GM13976 (cell line): ENCODE measurements at regions not wholly inside any gene's neighbourhood (a gene's known extent, or its start where the extent isn't known, plus 50 kb on each side); places are given as distances from the start of the nearest gene placed in this dataset.

Experiments
- DNase-seq: peaks from one replicate; pipeline ENCODE4 v3.0.0; 2012; ENCODE audit warnings: low spot score
- in situ Hi-C: fragments of 300-500 bp; cut with MboI; formaldehyde crosslinking; loops from one replicate; pipeline ENCODE4 v1.12.0; 2022; ENCODE audit warnings: low sequenced_read_pairs, mixed read lengths, inconsistent platforms; ENCODE audit not compliant: unreplicated experiment
- TF ChIP-seq, protein P1 (sequence below): IDR thresholded peaks from 2 replicates; pipeline ENCODE4 v1.5.1; 2012; ENCODE audit warnings: borderline replicate concordance, mild to moderate bottlenecking; ENCODE audit not compliant: insufficient read depth; ENCODE audit errors: extremely low read depth, missing control alignments, control extremely low read depth

DNA sequence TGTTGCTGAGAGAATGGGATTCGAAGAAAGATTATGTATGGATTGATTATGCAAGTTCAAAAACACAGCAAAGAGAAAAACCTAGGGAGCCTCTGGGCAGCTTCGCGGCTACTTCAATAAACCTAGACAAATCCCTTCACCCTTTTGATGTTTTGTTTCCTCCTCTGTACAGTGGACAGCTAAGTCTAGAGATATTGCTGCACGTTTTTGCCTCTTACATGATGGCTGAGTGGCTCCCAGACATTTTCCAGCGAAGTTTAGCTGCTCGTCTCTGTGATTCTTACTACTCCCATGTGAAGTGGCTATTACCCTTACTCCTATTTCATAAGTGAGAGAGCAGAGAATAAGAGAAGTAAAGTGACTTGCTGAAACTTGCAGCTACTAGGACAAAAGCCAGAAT is 695.0 kb upstream of the GRM7 start:
- DNase-seq, result no peak
- TF ChIP-seq, protein P1, sequence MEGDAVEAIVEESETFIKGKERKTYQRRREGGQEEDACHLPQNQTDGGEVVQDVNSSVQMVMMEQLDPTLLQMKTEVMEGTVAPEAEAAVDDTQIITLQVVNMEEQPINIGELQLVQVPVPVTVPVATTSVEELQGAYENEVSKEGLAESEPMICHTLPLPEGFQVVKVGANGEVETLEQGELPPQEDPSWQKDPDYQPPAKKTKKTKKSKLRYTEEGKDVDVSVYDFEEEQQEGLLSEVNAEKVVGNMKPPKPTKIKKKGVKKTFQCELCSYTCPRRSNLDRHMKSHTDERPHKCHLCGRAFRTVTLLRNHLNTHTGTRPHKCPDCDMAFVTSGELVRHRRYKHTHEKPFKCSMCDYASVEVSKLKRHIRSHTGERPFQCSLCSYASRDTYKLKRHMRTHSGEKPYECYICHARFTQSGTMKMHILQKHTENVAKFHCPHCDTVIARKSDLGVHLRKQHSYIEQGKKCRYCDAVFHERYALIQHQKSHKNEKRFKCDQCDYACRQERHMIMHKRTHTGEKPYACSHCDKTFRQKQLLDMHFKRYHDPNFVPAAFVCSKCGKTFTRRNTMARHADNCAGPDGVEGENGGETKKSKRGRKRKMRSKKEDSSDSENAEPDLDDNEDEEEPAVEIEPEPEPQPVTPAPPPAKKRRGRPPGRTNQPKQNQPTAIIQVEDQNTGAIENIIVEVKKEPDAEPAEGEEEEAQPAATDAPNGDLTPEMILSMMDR, result no peak
- in situ Hi-C loops, result no loop called here

DNA sequence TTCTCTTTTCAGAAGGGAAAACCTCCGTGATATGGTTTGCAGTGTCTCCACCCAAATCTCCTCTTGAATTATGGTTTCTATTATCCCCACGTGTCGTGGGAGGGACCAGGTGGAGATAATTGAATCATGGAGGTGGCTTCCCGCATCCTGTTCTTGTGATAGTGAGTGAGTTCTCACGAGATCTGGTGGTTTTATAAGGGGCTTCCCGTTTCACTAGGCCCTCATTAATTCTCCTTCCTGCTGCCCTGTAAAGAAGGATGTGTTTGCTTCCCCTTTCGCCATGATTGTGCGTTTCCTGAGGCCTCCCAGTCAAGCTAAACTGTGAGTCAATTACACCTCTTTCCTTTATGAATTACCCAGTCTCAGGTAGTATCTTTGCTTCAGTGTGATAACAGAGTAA is 692.7 kb upstream of the GRM7 start:
- no peak for DNase-seq
- in situ Hi-C loops, result no loop called here
- TF ChIP-seq, protein P1, result no peak

DNA sequence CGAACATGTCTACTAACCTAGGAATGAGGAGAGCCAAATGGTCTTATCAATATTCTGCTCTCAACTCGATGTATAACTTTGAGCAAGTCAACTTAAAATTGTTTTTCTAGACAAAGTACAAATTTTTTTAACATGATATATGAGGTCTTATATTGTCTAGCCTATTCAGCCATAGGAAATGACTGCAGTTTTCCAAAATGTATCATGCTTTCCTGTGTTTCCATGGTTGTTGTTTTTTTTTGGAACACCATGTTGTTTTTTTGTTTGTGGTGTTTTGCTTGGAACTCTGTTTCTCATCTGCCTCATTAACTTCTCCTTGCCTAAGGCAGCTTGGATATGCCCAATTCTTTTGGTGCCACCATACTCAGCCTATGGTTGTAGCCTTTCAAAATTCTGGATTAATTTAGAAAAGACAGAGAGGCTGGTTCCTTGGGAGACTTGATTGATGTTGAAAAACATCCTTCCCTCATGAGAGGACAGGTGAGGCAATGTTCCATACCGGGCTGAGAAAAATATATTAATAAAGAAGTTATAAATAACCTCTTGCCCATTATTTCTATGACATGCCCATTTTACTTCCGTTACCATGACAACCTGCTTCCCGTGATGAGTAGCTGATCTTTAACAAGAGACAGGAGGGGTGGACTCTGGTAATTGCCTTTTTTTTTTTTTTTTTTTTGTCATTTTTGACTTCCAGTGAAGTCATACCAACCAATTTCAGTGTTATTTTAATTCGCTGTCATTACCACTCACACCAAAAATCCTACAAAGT is 687.9 kb upstream of the GRM7 start:
- DNase-seq, result no peak
- TF ChIP-seq, protein P1, result no peak
- in situ Hi-C loops, result no loop called here

DNA sequence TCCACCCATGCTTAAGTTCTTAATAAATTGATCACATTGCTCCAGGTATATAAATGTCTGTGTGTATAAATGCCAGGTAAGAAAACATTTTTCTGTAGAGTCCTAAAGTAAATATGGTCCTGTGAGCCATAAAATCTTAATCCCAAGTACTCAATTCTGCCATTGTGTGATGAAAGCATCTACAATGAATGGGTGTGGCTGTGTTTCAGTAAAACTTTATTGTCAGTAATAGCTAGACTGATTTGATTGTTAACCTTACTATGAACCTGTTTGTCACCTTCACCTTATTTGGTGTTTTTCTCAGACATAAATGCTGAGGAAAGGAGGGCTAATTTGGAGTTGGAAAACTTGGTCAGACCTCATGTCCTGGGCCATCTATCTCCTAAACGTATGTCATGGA is 683.5 kb upstream of the GRM7 start:
- in situ Hi-C loops, result no loop called here
- TF ChIP-seq, protein P1, result no peak
- DNase-seq, result no peak

DNA sequence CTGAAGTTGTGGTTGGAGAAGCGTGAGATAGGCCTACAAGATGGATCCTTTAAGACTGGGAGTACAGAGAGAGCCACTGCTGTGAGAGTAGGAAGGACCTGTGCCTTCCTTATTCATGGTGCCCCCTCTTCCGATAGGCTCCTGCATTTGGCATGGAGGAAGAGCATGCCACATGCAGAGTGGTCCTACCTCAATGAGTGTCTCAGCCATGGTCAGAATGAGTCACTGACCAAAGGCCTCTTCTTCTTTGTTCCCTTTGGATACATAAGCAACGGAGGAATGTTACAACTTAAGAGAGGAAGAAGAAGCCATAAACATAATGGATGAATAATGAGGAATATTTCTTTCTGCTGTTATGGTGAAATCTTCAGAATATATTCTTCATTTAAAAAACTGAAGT is 681.2 kb upstream of the GRM7 start:
- in situ Hi-C loops, result no loop called here
- TF ChIP-seq, protein P1, result no peak
- no peak for DNase-seq

DNA sequence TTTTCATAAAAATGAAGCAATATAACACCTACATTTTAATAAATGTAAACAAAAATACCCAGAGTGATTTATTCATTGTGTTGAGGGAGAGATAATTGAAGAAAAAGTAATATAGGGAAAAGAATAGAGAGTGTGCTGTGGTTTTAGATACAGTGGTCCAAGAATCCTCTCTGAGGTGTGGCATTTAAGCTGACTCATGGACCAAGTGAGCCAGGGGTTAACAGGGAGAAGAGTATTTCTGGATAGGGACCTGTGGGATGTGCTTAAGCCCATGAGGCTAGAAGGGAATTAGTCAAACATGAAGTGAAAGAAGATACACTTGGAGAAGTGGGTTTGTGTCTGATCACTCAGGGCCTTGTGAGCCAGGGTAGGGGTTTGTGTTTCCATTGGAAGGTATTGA is 680.7 kb upstream of the GRM7 start:
- TF ChIP-seq, protein P1, result no peak
- in situ Hi-C loops, result no loop called here

More for the DNA sequence above, 680.7 kb upstream of the GRM7 start:
- DNase-seq, result no peak
